Bronchial epithelial cell (primary cell): ENCODE measurements at regions not wholly inside any gene's neighbourhood (a gene's known extent, or its start where the extent isn't known, plus 50 kb on each side); places are given as distances from the start of the nearest gene placed in this dataset.
"Not testable (repeated sequence)": the region's sequence is repeated elsewhere in the genome, so short reads cannot be mapped to it uniquely, and the experiment has no call there.

Experiments used
- DNase-seq: peaks from one replicate; pipeline ENCODE4 v3.0.0-alpha.2; 2010; ENCODE audit warnings: low read depth
- FAIRE-seq: peaks from 2 replicates; lab custom pipeline; 2011; peaks lifted over from hg19 to GRCh38; lab: Jason Lieb, UNC
- H3K27me3 ChIP-seq: 2 replicates; pipeline ENCODE4 v1.5.1; 2011; ENCODE audit warnings: low read length; ENCODE audit not compliant: control insufficient read depth, insufficient read depth
- H3K36me3 ChIP-seq: 2 replicates; pipeline ENCODE4 v1.5.1; 2011; ENCODE audit warnings: low read length; ENCODE audit not compliant: control insufficient read depth, insufficient read depth
- H3K4me3 ChIP-seq: 2 replicates; pipeline ENCODE4 v1.5.1; 2011; ENCODE audit warnings: mild to moderate bottlenecking, low read depth, low read length, control low read depth
- TF ChIP-seq, protein P1 (sequence below): IDR thresholded peaks from 2 replicates; pipeline ENCODE4 v1.5.1; 2011; ENCODE audit warnings: mild to moderate bottlenecking, moderate library complexity, low read length, control low read depth, inconsistent platforms; ENCODE audit not compliant: insufficient read depth, severe bottlenecking

GRCh38 chr2:23055251-23055650 is 329.7 kb upstream of the KLHL29 start:
- Histone ChIP-seq H3K4me3 (no peak overlapping the region), H3K36me3 (no peaks in the 10 kb centered on the region), H3K27me3 (no peaks in the 10 kb centered on the region)
- TF ChIP-seq, protein P1, sequence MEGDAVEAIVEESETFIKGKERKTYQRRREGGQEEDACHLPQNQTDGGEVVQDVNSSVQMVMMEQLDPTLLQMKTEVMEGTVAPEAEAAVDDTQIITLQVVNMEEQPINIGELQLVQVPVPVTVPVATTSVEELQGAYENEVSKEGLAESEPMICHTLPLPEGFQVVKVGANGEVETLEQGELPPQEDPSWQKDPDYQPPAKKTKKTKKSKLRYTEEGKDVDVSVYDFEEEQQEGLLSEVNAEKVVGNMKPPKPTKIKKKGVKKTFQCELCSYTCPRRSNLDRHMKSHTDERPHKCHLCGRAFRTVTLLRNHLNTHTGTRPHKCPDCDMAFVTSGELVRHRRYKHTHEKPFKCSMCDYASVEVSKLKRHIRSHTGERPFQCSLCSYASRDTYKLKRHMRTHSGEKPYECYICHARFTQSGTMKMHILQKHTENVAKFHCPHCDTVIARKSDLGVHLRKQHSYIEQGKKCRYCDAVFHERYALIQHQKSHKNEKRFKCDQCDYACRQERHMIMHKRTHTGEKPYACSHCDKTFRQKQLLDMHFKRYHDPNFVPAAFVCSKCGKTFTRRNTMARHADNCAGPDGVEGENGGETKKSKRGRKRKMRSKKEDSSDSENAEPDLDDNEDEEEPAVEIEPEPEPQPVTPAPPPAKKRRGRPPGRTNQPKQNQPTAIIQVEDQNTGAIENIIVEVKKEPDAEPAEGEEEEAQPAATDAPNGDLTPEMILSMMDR: no peak
- DNase-seq: no peak
- no peak for FAIRE-seq

DNA sequence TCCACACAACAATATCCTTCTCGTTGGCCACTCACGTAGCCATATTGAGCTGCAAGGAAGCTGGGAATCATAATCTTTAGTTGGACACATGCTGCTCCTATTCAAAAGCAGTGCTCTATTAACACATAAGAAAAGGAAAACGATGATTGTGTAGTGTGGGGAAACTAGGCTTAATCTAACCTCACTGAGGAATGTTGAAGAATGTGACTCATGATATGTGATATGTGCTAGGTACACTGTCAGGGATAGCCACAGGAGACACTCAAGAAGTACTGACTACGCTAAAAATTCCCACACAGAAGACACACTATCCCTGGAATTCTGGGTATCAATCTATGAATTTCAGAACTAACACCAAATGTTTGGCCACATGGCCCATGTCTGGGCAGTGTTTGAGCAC is 328.1 kb upstream of the KLHL29 start:
- peak; percentile 19 for DNase-seq
- H3K36me3 ChIP-seq, H3K4me3 ChIP-seq, H3K27me3 ChIP-seq, FAIRE-seq: not testable (repeated sequence)

DNA sequence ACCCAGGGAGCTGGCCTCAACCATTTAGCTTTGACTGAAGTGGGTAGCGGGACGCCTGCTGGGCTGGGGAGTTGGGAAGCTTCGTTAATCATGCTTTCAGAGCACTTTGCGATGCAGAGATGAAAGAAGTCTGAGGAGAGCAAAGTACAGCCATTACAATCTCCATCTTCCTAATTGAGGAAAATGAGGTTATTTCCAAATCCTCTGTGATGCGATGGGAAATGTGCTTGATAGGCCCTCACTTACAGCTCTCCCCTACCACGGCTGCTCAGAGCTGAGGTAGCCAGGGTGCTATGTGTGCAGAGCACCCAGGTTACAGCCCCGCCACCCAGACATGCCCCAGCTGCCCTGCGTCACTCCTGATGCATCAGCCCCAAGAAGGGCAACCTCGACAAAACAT is 326.5 kb upstream of the KLHL29 start:
- no peaks in the 10 kb centered on the region for H3K36me3 ChIP-seq
- no peak overlapping the region for H3K4me3 ChIP-seq
- H3K27me3 ChIP-seq: no peaks in the 10 kb centered on the region
- TF ChIP-seq, protein P1: no peak
- DNase-seq (no peak), FAIRE-seq (no peak)

- FAIRE-seq (no peak), DNase-seq (no peak)
- H3K36me3 ChIP-seq: no peaks in the 10 kb centered on the region
- H3K4me3 ChIP-seq: no peak overlapping the region
- TF ChIP-seq, protein P1: no peak
- no peaks in the 10 kb centered on the region for H3K27me3 ChIP-seq
Observed at GRCh38 chr2:23065210-23065609, 319.8 kb upstream of the KLHL29 start.

DNA sequence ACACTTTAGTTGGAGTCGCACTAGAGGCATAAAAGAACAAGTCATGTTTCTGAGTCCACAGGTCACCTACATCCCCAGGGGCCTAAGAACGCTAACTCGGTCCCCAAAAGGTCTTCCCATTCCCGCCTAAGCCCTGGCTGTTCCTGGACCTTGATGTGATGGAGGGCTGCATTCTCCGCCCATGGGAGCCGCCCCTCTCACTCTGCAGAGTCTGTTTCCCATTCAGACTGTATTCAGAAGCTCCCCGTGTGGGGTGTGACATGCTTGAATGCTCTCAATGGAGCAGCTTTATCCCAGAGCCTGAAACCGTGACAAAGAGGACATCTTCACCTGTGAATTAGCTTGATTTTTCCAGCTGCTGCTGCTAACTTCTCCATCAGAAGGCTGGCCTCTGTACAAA is 319.0 kb upstream of the KLHL29 start:
- no peak overlapping the region for H3K4me3 ChIP-seq
- FAIRE-seq: no peak
- DNase-seq: no peak
- TF ChIP-seq, protein P1: no peak
- no peaks in the 10 kb centered on the region for H3K36me3 ChIP-seq
- H3K27me3 ChIP-seq: no peaks in the 10 kb centered on the region

GRCh38 chr2:23066686-23067085 is 318.3 kb upstream of the KLHL29 start:
- TF ChIP-seq, protein P1: no peak
- H3K27me3 ChIP-seq: no peaks in the 10 kb centered on the region
- H3K36me3 ChIP-seq: no peaks in the 10 kb centered on the region
- FAIRE-seq (no peak), DNase-seq (no peak)
- no peak overlapping the region for H3K4me3 ChIP-seq

- Histone ChIP-seq H3K27me3 (no peaks in the 10 kb centered on the region), H3K36me3 (no peaks in the 10 kb centered on the region), H3K4me3 (no peak overlapping the region)
- DNase-seq: no peak
- no peak for FAIRE-seq
- TF ChIP-seq, protein P1: no peak
Observed at GRCh38 chr2:23069156-23069555, 315.8 kb upstream of the KLHL29 start.
